Glutamatergic neuron (in vitro differentiated cells): ENCODE measurements at regions not wholly inside any gene's neighbourhood (a gene's known extent, or its start where the extent isn't known, plus 50 kb on each side); places are given as distances from the start of the nearest gene placed in this dataset.

Experiments
- DNase-seq: peaks from one replicate; pipeline ENCODE4 v3.0.0; 2022
- H3K27ac Mint-ChIP-seq: one replicate; pipeline ENCODE4 v1.8.0; 2020; ENCODE audit warnings: mild to moderate bottlenecking, mixed read lengths, inconsistent platforms; ENCODE audit not compliant: unreplicated experiment
- H3K27me3 Mint-ChIP-seq: one replicate; pipeline ENCODE4 v1.8.0; 2020; ENCODE audit warnings: mild to moderate bottlenecking, moderate library complexity, mixed read lengths, inconsistent platforms; ENCODE audit not compliant: unreplicated experiment
- H3K36me3 Mint-ChIP-seq: one replicate; pipeline ENCODE4 v1.8.0; 2020; ENCODE audit warnings: mild to moderate bottlenecking, mixed read lengths, inconsistent platforms; ENCODE audit not compliant: unreplicated experiment
- H3K4me1 Mint-ChIP-seq: one replicate; pipeline ENCODE4 v1.8.0; 2020; ENCODE audit warnings: mild to moderate bottlenecking, low read depth, mixed read lengths, inconsistent platforms; ENCODE audit not compliant: unreplicated experiment
- H3K4me3 Mint-ChIP-seq: one replicate; pipeline ENCODE4 v1.8.0; 2020; ENCODE audit warnings: mild to moderate bottlenecking, mixed read lengths, inconsistent platforms; ENCODE audit not compliant: unreplicated experiment
- H3K9me3 Mint-ChIP-seq: one replicate; pipeline ENCODE4 v1.8.0; 2020; ENCODE audit warnings: mild to moderate bottlenecking, moderate library complexity, mixed read lengths, inconsistent platforms; ENCODE audit not compliant: unreplicated experiment
- CTCF ChIP-seq: fragments of 200-600 bp; sonication (generic); IDR thresholded peaks from one replicate; pipeline ENCODE4 v1.5.0; 2021; ENCODE audit not compliant: partially characterized antibody, unreplicated experiment

- Mint-ChIP-seq H3K27me3 (peaks cover 2% of the 10 kb centered on the region), H3K9me3 (peaks cover 4% of the 10 kb centered on the region), H3K27ac (no peak overlapping the region), H3K4me1 (no peaks in the 10 kb centered on the region), H3K4me3 (no peak overlapping the region), H3K36me3 (peaks cover 5% of the 10 kb centered on the region)
- TF ChIP-seq CTCF, result no peak
- no peak for DNase-seq
Observed at GRCh38 chr4:151865744-151866591, 105.2 kb upstream of the GATB start.

GRCh38 chr4:151865312-151865711, 104.5 kb upstream of the GATB start:
- Mint-ChIP-seq H3K27ac (no peak overlapping the region), H3K36me3 (peaks cover 5% of the 10 kb centered on the region)
- TF ChIP-seq CTCF, result no peak

GRCh38 chr4:151864068-151864467, 103.3 kb upstream of the GATB start:
- Mint-ChIP-seq H3K9me3 (peaks cover 2% of the 10 kb centered on the region), H3K27ac (no peak overlapping the region), H3K4me1 (no peaks in the 10 kb centered on the region), H3K36me3 (peaks cover 5% of the 10 kb centered on the region), H3K27me3 (peaks cover 2% of the 10 kb centered on the region), H3K4me3 (no peak overlapping the region)
- no peak for TF ChIP-seq CTCF
- no peak for DNase-seq

More at GRCh38 chr4:151865312-151865711, 104.5 kb upstream of the GATB start:
- H3K27me3 Mint-ChIP-seq, result peaks cover 2% of the 10 kb centered on the region
- H3K4me3 Mint-ChIP-seq, result no peak overlapping the region
- peaks cover 2% of the 10 kb centered on the region for H3K9me3 Mint-ChIP-seq
- no peak for DNase-seq
- no peaks in the 10 kb centered on the region for H3K4me1 Mint-ChIP-seq

GRCh38 chr4:151862766-151863165, 102.0 kb upstream of the GATB start:
- no peak overlapping the region for H3K27ac Mint-ChIP-seq
- H3K4me1 Mint-ChIP-seq, result no peaks in the 10 kb centered on the region
- H3K36me3 Mint-ChIP-seq, result peaks cover 5% of the 10 kb centered on the region
- no peak for TF ChIP-seq CTCF
- H3K9me3 Mint-ChIP-seq, result peaks cover under 1% of the 10 kb centered on the region
- no peak for DNase-seq
- no peak overlapping the region for H3K4me3 Mint-ChIP-seq
- peaks cover 2% of the 10 kb centered on the region for H3K27me3 Mint-ChIP-seq

- no peak for TF ChIP-seq CTCF
- peaks cover 2% of the 10 kb centered on the region for H3K27me3 Mint-ChIP-seq
- no peak overlapping the region for H3K27ac Mint-ChIP-seq
- DNase-seq, result no peak
- H3K36me3 Mint-ChIP-seq, result no peaks in the 10 kb centered on the region
- H3K9me3 Mint-ChIP-seq, result no peaks in the 10 kb centered on the region
- H3K4me1 Mint-ChIP-seq, result no peaks in the 10 kb centered on the region
- no peak overlapping the region for H3K4me3 Mint-ChIP-seq
Observed at GRCh38 chr4:151860561-151861093, 99.8 kb upstream of the GATB start.
